GM18861 (cell line): ENCODE measurements at regions not wholly inside any gene's neighbourhood (a gene's known extent, or its start where the extent isn't known, plus 50 kb on each side); places are given as distances from the start of the nearest gene placed in this dataset.
"Not testable (repeated sequence)": the region's sequence is repeated elsewhere in the genome, so short reads cannot be mapped to it uniquely, and the experiment has no call there.

Experiments used
- ATAC-seq: cut with Tn5 transposase; IDR thresholded peaks from one replicate; pipeline ENCODE4 v1.9.1; 2021; ENCODE audit not compliant: unreplicated experiment

- no peak for ATAC-seq
Observed at GRCh38 chr2:185374878-185375277, 363.7 kb upstream of the FSIP2 start.

DNA sequence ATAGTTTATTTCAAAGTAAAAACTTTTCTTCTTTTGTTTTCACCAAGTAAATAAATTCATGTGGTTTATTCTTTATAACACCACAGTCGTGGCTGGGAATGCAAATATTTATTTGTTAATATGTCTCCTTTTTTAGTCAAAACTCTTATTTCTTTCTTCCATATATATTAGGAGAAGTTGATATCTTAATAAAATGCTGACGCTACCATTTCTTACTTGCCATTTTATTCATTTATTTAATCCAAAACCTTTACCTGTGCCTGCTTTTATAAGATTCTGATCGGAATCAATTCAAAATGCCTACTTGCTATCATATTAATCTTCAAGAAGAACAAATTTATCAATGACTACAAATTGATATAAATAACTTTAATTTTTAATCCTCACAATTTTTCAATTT is 362.9 kb upstream of the FSIP2 start:
- no peak for ATAC-seq

DNA sequence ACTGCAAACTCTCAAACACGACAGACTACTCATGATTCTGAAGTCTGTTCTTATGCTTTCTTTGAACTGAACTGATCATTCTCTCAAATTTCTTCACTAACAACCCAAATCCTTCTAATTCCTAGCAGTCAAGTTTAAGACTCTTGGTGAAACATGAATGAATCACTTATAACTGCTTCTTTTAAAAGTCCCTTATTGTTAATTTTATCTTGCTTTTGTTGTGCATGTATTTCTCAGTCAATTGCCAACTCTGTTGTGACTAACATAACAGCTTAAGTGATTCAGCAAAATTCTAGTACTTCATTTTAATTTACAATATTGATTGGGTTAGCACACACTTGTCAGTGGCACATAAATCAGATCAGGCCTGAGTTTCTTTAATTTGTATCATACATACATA is 357.0 kb upstream of the FSIP2 start:
- no peak for ATAC-seq

DNA sequence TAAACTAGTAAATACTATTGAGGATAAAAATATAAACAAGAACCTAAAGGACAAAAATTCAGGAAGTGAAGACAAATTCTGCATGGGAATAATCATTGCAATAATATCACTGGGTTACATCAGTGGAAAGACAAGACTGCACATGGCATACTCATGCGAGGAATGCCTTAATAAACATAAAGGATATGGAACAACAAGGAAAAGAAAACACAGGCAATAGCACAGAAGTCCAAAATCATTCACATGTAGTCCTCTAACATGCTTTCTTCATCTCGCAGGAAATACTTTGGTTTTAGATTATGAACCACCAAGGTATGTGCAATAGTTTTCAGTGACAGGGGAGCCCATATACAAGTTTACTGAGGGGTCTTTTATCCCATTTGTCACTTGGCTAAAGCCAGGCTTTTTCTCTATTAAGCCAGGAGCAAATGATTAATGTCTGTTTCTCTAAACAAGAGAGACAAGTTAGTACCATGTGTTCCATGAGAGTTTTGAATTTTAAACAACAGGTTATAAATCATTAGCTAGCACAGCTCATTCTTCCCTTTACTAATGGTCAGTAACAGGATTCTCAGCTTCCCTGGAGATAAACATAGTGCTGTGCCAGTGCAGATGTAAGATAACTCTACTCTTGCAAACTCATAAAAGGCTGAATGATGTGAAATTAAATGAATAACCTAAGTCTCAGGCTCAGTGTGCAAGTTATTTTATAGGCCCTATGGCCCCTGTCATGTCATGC is 353.6 kb upstream of the FSIP2 start:
- no peak for ATAC-seq

GRCh38 chr2:185388226-185388625 is 350.4 kb upstream of the FSIP2 start:
- ATAC-seq: no peak

- no peak for ATAC-seq
Observed at GRCh38 chr2:185391543-185391942, 347.1 kb upstream of the FSIP2 start.

- ATAC-seq: no peak
Observed at GRCh38 chr2:185393091-185393490, 345.5 kb upstream of the FSIP2 start.

DNA sequence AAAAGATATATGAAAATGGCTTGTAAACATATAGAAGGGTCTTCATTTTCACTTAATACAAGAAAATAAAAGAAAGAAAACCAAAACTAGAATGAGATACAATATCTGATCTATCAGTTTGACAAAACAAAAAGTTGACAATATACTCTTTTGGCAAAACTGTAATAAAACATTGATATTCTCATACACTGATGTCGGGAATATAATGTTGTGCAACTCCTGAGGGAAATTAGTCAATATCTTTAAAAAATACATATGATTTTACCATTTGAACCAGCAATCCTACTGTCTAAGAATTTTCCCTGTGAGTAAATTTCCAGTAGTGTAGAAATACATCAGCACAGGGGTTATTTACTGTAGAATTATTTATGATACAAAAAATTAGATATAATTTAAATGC is 336.1 kb upstream of the FSIP2 start:
- ATAC-seq: no peak

DNA sequence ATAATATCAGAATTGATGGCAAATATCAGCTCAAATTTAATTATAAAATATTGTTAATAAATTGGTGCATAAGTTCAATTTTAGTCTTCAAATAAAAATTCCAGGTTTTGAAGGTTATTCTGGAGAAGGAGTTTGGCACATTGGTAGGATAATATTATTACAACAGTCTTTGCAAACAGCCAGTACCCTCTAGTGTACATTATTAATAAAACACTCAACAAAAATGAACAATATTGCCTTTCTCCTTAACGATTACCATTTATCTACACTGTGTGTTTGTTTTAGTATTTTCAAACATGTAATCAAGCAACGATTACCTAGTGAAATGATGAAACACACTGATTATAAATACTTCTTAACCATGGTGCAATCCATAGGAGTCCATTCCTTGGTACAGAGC is 334.0 kb upstream of the FSIP2 start:
- no peak for ATAC-seq

GRCh38 chr2:185417111-185417510 is 321.5 kb upstream of the FSIP2 start:
- ATAC-seq: no peak

DNA sequence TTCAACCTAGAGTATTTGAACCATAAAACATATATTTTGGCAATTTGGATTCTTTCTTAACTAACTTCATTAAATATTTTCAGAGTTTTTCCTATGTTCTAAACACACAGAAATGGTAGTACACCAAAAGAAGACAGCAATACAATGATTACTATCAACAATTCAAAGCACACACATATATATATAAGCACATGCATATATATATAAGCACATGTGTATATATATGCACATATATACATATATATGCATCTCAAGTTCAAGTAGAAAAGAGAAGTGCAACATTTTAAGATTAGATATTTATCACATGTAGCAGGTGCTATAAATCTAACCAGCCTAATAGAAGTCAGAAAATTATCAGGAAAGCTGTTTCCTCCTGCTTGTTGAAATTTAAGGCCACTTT is 320.9 kb upstream of the FSIP2 start:
- no peak for ATAC-seq

DNA sequence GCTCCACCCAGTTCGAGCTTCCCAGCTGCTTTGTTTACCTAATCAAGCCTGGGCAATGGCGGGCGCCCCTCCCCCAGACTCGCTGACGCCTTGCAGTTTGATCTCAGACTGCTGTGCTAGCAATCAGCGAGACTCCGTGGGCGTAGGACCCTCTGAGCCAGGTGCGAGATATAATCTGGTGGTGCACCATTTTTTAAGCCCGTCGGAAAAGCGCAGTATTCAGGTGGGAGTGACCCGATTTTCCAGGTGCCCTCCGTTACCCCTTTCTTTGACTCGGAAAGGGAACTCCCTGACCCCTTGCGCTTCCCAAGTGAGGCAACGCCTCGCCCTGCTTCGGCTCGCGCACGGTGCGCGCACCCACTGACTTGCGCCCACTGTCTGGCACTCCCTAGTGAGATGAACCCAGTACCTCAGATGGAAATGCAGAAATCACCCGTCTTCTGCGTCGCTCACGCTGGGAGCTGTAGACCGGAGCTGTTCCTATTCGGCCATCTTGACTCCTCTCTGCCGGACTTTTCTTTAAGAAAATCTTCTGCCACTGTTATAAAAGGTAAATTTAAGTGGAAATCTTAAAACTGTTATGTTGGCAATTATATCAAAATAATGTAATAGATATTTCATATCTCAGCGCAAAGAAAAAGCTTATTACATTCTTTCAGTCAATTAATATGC is 313.5 kb upstream of the FSIP2 start:
- ATAC-seq: not testable (repeated sequence)

GRCh38 chr2:185428000-185428399 is 310.6 kb upstream of the FSIP2 start:
- ATAC-seq: no peak

- no peak for ATAC-seq
Observed at GRCh38 chr2:185433824-185434223, 304.8 kb upstream of the FSIP2 start.

- no peak for ATAC-seq
Observed at GRCh38 chr2:185436787-185437372, 301.7 kb upstream of the FSIP2 start.

- no peak for ATAC-seq
Observed at GRCh38 chr2:185441486-185442005, 297.1 kb upstream of the FSIP2 start.

DNA sequence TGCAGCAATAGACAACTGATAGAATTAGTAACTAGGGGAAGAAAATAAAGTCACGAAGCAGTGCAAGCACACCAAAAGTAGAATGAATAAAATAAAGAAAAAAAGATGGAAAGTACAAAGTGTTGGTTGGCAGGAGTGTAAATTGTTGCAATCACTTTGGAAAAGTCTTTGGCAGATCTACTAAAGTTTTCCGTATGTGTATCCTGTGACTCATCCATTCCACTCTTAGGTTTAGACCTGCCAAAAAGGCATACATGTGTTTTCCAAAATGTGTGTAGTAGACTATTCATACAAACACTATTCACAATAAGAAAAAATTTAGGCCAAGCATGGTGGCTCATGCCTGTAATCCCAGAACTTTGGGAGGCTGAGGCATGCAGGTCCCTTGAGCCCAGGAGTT is 282.1 kb upstream of the FSIP2 start:
- no peak for ATAC-seq

DNA sequence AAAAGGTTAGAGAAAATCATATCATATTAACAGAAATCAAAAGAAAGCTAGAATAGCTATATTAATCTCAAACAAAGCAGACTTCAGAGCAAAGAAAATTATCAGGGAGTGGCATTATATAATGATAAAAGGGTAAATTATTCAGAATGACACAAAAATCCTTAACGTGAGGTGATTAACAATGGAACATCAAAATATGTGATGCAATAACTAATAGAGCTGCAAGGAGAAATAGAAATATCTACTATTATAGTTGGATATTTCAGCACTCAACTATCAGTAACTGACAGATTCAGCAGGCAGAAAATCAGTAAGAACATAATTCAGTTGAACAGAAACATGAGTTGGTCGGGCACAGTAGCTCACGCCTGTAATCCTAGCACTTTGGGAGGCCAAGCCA is 275.1 kb upstream of the FSIP2 start:
- no peak for ATAC-seq

- no peak for ATAC-seq
Observed at GRCh38 chr2:185466915-185467314, 271.7 kb upstream of the FSIP2 start.

DNA sequence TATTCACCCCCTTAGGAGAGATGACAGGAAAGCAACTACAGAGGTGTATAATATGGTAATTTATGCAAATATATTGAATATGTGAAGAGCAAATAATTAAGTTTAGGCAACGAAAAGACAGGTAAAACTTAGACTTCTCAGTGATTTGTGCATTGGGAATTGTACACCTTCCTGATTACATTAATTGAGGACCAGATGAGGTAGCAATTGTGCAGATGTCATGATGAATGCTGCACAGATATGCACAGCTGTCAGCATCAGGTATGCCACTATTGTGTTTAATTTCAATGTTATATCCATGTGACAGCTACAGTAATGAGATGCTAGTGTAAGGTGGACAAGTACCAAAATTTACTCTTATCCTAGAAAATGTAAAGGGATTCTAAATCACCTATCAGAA is 267.2 kb upstream of the FSIP2 start:
- ATAC-seq: no peak

- ATAC-seq: no peak
Observed at GRCh38 chr2:185472574-185472973, 266.0 kb upstream of the FSIP2 start.

GRCh38 chr2:185473838-185474237 is 264.8 kb upstream of the FSIP2 start:
- ATAC-seq: no peak
